ENCODE measurements at regions not wholly inside any gene's neighbourhood (a gene's known extent, or its start where the extent isn't known, plus 50 kb on each side); places are given as distances from the start of the nearest gene placed in this dataset.
"Not testable (repeated sequence)": the region's sequence is repeated elsewhere in the genome, so short reads cannot be mapped to it uniquely, and the experiment has no call there.

GRCh38 chr4:160125576-160126287, 1022.9 kb downstream of the RAPGEF2 start:
- not testable (repeated sequence) for TF ChIP-seq POLR2A, CTCF (IDR thresholded peaks at IDR 0.05)

Measured in gastroesophageal sphincter (tissue), 3 donors.